Gastrocnemius medialis (tissue), 4 donors: ENCODE measurements at regions not wholly inside any gene's neighbourhood (a gene's known extent, or its start where the extent isn't known, plus 50 kb on each side); places are given as distances from the start of the nearest gene placed in this dataset.
"Not testable (repeated sequence)": the region's sequence is repeated elsewhere in the genome, so short reads cannot be mapped to it uniquely, and the experiment has no call there.

ENCODE experiments used
- ATAC-seq, 2 donors: fragments of 150-250 bp; one replicate each; pipeline ENCODE4 v1.9.1; 2016
- DNase-seq, 2 donors: peaks; one replicate each; pipeline ENCODE4 v3.0.0-alpha.2; 2019
- H3K27ac ChIP-seq, 4 donors: fragments of 200-600 bp; sonication (generic); 1 replicate in 1 of 4; 2 replicates in 3 of 4; pipeline ENCODE4 v1.5.1; 2016 to 2018; ENCODE audit warnings: mild to moderate bottlenecking in 2 of 4, moderate library complexity in 1 of 4
- H3K27me3 ChIP-seq, 3 donors: fragments of 200-600 bp; sonication (generic) in 2 of 3; 1 replicate in 1 of 3; 2 replicates in 2 of 3; pipeline versions ENCODE4 v1.5.1 to v1.6.0; 2016 to 2019; ENCODE audit warnings: mild to moderate bottlenecking in 1 of 3, moderate library complexity in 1 of 3
- H3K36me3 ChIP-seq, 2 donors: fragments of 200-600 bp; sonication (generic) in 1 of 2; one replicate each; pipeline ENCODE4 v1.5.1; 2017 to 2018
- H3K4me1 ChIP-seq, 2 donors: fragments of 200-600 bp; sonication (generic) in 1 of 2; one replicate each; pipeline ENCODE4 v1.5.1; 2016 to 2017; ENCODE audit warnings: mild to moderate bottlenecking in 2 of 2
- H3K4me3 ChIP-seq, 4 donors: fragments of 200-600 bp; sonication (generic) in 3 of 4; 1 replicate in 1 of 4; 2 replicates in 3 of 4; pipeline ENCODE4 v1.5.1; 2016 to 2019; ENCODE audit warnings: mild to moderate bottlenecking in 2 of 4
- H3K9me3 ChIP-seq, 3 donors: fragments of 200-600 bp; sonication (generic) in 2 of 3; 1 replicate in 1 of 3; 2 replicates in 2 of 3; pipeline ENCODE4 v1.5.1; 2016 to 2019
- POLR2A ChIP-seq, 2 donors: fragments of 450-650 bp; IDR thresholded peaks; one replicate each; pipeline ENCODE4 v1.6.1; 2017; ENCODE audit warnings: antibody characterized with exemption in 2 of 2, mild to moderate bottlenecking in 2 of 2, moderate library complexity in 2 of 2
- in situ Hi-C, 4 donors: fragments of 200-750 bp; cut with MboI; loops; one replicate each; pipeline versions ENCODE4 v1.15.0 to v1.8.0; 2017; ENCODE audit warnings: low sequenced_read_pairs in 4 of 4
- intact Hi-C: fragments of 100-400 bp; cut with DNase I; formaldehyde crosslinking; loops from one replicate; pipeline ENCODE4 v1.15.1; 2023; ENCODE audit warnings: low total_unique reads
- TF ChIP-seq, protein P1 (sequence below), 5 experiments: fragments of 450-650 bp in 3 of 5; fragments of 200-600 bp in 2 of 5; sonication (generic) in 2 of 5; IDR thresholded peaks in 4 of 5; conservative IDR thresholded peaks in 1 of 5; 1 replicate in 4 of 5; 2 replicates in 1 of 5; pipeline ENCODE4 v1.5.1; 2016 to 2019; ENCODE audit warnings: antibody characterized with exemption in 5 of 5, mild to moderate bottlenecking in 3 of 5, moderate library complexity in 3 of 5

DNA sequence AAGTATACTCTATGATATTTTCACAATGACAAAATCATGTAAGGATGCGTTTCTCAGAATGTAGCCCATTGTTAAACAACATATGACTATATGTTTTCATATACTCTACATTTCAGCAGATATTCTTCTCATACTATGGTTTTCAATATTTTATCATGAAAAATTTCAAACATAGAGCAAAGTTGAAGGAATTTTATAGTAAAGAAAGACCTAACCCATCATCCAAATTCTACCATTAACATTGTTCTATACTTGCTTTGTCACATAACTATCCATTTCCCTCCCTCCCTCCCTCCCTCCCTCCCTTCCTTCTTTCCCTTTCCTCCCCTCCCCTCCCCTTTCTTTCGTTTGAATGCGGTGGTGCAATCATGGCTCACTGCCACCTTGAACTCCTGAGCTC is 109.4 kb downstream of the FHIP1A start:
- Histone ChIP-seq H3K9me3 (no peaks in the 10 kb centered on the region), H3K36me3 (no peaks in the 10 kb centered on the region), H3K4me3 (no peak overlapping the region), H3K4me1 (peaks cover 35 to 36% of the 10 kb centered on the region in 2 donors), H3K27me3 (no peaks in the 10 kb centered on the region), H3K27ac (peak overlapping the region in 3 of 4 donors; percentile 4 to 48 (median 11))
- DNase-seq (no peak), ATAC-seq (no peak)
- intact Hi-C loops: no loop called here
- in situ Hi-C loops: no loop called here
- TF ChIP-seq, protein P1, sequence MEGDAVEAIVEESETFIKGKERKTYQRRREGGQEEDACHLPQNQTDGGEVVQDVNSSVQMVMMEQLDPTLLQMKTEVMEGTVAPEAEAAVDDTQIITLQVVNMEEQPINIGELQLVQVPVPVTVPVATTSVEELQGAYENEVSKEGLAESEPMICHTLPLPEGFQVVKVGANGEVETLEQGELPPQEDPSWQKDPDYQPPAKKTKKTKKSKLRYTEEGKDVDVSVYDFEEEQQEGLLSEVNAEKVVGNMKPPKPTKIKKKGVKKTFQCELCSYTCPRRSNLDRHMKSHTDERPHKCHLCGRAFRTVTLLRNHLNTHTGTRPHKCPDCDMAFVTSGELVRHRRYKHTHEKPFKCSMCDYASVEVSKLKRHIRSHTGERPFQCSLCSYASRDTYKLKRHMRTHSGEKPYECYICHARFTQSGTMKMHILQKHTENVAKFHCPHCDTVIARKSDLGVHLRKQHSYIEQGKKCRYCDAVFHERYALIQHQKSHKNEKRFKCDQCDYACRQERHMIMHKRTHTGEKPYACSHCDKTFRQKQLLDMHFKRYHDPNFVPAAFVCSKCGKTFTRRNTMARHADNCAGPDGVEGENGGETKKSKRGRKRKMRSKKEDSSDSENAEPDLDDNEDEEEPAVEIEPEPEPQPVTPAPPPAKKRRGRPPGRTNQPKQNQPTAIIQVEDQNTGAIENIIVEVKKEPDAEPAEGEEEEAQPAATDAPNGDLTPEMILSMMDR (IDR thresholded peaks at IDR 0.05 in 4 of 5, conservative IDR thresholded peaks at IDR 0.05 in 1 of 5): no peak
- no peak for TF ChIP-seq POLR2A (IDR thresholded peaks at IDR 0.05)

DNA sequence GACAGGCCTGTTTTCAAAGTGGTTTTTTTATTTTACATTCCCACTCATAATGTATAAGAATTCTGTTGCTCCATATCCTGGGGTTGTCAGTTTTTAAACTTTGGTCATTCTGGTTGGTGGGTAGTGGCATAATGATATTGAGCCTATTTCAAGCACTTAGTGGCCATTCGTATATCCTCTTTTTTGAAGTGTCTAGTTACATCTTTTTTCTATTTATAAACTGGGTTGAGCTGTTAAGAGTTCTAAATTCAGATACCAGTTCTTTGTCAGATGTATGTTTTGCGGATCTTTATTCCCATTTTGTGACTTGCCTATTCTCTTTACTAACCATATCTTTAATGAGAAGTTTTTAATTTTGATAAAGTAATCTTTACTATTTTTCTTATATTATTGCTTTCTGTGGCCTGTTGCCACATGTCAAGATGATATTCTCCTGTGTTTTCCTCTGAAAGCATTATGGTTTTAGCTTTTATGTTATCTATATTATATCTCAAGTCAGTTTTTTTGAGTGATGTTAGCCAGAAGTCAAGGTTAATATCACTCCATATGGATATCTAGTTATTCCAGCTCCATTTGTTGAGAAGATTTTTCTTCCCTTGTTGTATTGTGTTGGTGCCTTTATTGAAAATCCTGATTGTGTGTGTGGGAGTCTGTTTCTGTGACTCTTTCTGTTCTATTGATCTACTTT is 110.9 kb downstream of the FHIP1A start:
- H3K27ac ChIP-seq: peak overlapping the region; percentile 46 to 69 (median 58)
- in situ Hi-C loops: no loop called here
- peak in 1 of 2 donors; percentile 27 for ATAC-seq

DNA sequence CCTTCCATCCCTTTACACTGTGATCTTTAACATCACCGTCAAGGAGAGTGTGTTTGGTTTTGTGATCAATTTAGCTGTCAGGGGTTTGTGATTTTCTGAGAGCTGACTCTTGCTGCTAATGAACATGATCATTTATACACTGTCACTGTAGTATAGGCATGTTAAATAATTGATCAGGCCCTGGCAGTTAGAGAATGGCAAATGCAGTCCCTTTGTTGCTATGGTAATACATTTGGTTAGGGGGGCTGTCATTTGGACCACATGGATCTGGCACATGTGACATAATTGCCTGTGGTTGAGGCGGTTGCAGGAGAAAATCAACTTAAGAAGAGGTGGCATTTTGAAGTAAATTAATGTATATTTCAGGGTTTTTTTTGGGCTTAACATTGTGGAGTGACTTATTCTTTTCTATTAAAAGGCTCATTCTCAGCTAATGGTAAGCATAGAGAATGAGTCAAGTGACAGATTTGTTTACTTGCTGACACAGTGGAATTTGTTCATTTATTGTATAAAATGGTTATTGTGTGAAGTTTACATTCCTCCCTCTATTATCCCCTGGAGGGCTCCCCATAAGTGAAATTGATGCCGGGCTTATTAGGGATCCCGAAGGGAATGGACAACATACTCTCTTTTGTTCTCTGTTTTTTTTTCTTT is 114.0 kb downstream of the FHIP1A start:
- in situ Hi-C loops: no loop called here
- no peak overlapping the region for H3K4me3 ChIP-seq

More for the DNA sequence above, 110.9 kb downstream of the FHIP1A start:
- DNase-seq: no peak
- TF ChIP-seq, protein P1 (IDR thresholded peaks at IDR 0.05 in 4 of 5, conservative IDR thresholded peaks at IDR 0.05 in 1 of 5): no peak
- no peak for TF ChIP-seq POLR2A (IDR thresholded peaks at IDR 0.05)
- Histone ChIP-seq H3K9me3 (no peaks in the 10 kb centered on the region), H3K4me1 (peaks cover 48 to 50% of the 10 kb centered on the region in 2 donors), H3K36me3 (no peaks in the 10 kb centered on the region), H3K4me3 (no peak overlapping the region), H3K27me3 (no peaks in the 10 kb centered on the region)
- intact Hi-C loops: no loop called here

DNA sequence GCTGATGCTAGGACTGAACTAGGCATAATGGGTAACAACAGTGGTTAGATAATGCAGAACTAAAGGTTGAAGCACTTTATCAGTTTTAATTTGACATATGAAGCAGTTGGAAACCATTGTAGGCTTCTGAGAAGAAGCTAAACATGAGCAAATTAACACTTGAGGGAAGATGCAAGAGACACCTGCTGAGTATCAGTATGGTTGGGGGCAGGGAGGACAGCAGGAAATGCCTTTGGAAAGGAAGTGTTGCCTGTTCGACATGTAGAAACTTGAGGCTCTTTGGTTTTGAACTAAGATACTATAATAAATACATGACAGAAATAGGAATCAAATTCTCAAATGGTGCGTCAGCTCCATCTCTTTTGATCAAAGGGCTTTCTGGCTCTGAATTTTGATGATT is 115.6 kb downstream of the FHIP1A start:
- in situ Hi-C loops: no loop called here
- TF ChIP-seq POLR2A (IDR thresholded peaks at IDR 0.05): no peak
- DNase-seq: no peak
- Histone ChIP-seq H3K4me1 (peaks cover 70 to 71% of the 10 kb centered on the region in 2 donors), H3K27me3 (no peaks in the 10 kb centered on the region), H3K4me3 (no peak overlapping the region), H3K36me3 (no peaks in the 10 kb centered on the region), H3K27ac (peak overlapping the region; percentile 1 to 40 (median 16)), H3K9me3 (no peaks in the 10 kb centered on the region)
- intact Hi-C loops: no loop called here
- ATAC-seq: peak in 1 of 2 donors; percentile 10

More for the DNA sequence above, 114.0 kb downstream of the FHIP1A start:
- DNase-seq: no peak
- no peaks in the 10 kb centered on the region for H3K9me3 ChIP-seq
- TF ChIP-seq, protein P1 (IDR thresholded peaks at IDR 0.05 in 4 of 5, conservative IDR thresholded peaks at IDR 0.05 in 1 of 5): no peak
- TF ChIP-seq POLR2A (IDR thresholded peaks at IDR 0.05): no peak
- ATAC-seq: no peak
- H3K36me3 ChIP-seq: no peaks in the 10 kb centered on the region
- intact Hi-C loops: no loop called here
- H3K27me3 ChIP-seq: no peaks in the 10 kb centered on the region
- H3K27ac ChIP-seq: no peak overlapping the region
- H3K4me1 ChIP-seq: peaks cover 58 to 60% of the 10 kb centered on the region in 2 donors

DNA sequence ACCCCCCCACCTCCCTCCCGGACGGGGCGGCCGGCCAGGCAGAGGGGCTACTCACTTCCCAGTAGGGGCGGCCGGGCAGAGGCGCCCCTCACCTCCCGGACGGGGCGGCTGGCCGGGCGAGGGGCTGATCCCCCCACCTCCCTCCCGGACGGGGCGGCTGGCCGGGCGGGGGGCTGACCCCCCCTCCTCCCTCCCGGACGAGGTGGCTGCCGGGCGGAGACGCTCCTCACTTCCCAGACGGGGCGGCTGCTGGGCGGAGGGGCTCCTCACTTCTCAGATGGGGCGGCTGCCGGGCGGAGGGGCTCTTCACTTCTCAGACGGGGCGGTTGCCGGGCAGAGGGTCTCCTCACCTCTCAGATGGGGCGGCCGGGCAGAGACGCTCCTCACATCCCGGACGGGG is 117.5 kb downstream of the FHIP1A start:
- peaks cover 55 to 67% of the 10 kb centered on the region in 2 donors for H3K4me1 ChIP-seq
- intact Hi-C loops: not testable (repeated sequence)

More for the DNA sequence above, 117.5 kb downstream of the FHIP1A start:
- H3K36me3 ChIP-seq, H3K27ac ChIP-seq, H3K9me3 ChIP-seq, in situ Hi-C loops, DNase-seq, ATAC-seq, H3K4me3 ChIP-seq, H3K27me3 ChIP-seq: not testable (repeated sequence)
